GM12878 (cell line): ENCODE measurements at regions not wholly inside any gene's neighbourhood (a gene's known extent, or its start where the extent isn't known, plus 50 kb on each side); places are given as distances from the start of the nearest gene placed in this dataset.

Experiments used
- ATF2 ChIP-seq: IDR thresholded peaks from 2 replicates; pipeline ENCODE4 v1.6.1; 2012; ENCODE audit warnings: low read length, inconsistent platforms
- GABPA ChIP-seq: IDR thresholded peaks from 2 replicates; pipeline ENCODE4 v1.6.1; 2014; ENCODE audit warnings: antibody characterized with exemption, low read depth, mild to moderate bottlenecking, inconsistent platforms
- HDAC2 ChIP-seq: fragments of 200-600 bp; sonication (generic); IDR thresholded peaks from 2 replicates; pipeline ENCODE4 v1.6.1; 2017
- IRF5 ChIP-seq: fragments of 450-650 bp; IDR thresholded peaks from 2 replicates; pipeline ENCODE4 v1.6.1; 2017; ENCODE audit warnings: borderline replicate concordance
- KLF5 ChIP-seq: fragments of 450-650 bp; IDR thresholded peaks from 2 replicates; pipeline ENCODE4 v1.6.1; 2014; ENCODE audit warnings: mild to moderate bottlenecking; ENCODE audit not compliant: partially characterized antibody
- NFYB ChIP-seq: IDR thresholded peaks from 2 replicates; pipeline ENCODE4 v1.6.1; 2011; ENCODE audit warnings: low read depth, mild to moderate bottlenecking, low read length, improper control_type of control experiment, moderate library complexity; ENCODE audit not compliant: insufficient read depth
- NR2C1 ChIP-seq: fragments of 450-650 bp; IDR thresholded peaks from 2 replicates; pipeline ENCODE4 v1.6.1; 2017; ENCODE audit warnings: antibody characterized with exemption, mild to moderate bottlenecking, moderate library complexity
- NR2C2 ChIP-seq: IDR thresholded peaks from 2 replicates; pipeline ENCODE4 v1.6.1; 2011; ENCODE audit warnings: borderline replicate concordance, low read depth; ENCODE audit not compliant: control insufficient read depth, insufficient read length
- PML ChIP-seq: IDR thresholded peaks from 2 replicates; pipeline ENCODE4 v1.6.1; 2012; ENCODE audit warnings: low read length, inconsistent platforms
- TF ChIP-seq, protein P1 (sequence below): IDR thresholded peaks from 2 replicates; pipeline ENCODE4 v1.6.1; 2011; ENCODE audit warnings: low read depth, low read length, improper control_type of control experiment, borderline replicate concordance
- TF ChIP-seq, protein P2 (sequence below): fragments of 150-350 bp; IDR thresholded peaks from 2 replicates; pipeline ENCODE4 v1.6.1; 2016; ENCODE audit warnings: low read depth, low read length
- TF ChIP-seq, protein P3 (sequence below): fragments of 450-650 bp; IDR thresholded peaks from 2 replicates; pipeline ENCODE4 v1.6.1; 2016; ENCODE audit warnings: mild to moderate bottlenecking, moderate library complexity, borderline replicate concordance

DNA sequence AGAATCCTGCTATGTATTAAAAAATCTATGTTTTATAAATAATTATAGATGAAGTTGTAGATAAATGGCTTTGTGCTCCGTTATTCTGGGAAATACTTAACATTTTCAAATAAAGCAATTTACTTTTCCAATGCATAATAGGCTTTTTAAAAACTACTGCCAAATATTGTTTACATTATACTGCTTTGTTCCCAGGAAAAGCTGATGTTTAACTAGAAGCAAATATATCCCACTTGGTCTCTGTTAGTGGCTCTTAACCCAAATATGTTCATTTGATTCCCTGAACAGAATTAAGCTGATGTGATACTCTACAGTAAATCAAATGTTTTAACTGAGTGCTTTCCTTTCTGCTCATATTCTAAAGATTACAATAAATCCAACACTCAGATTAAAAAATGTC, 326.3 kb downstream of the SLCO4C1 start (continued):
- TF ChIP-seq IRF5 = no peak
- no peak for TF ChIP-seq ATF2
- no peak for TF ChIP-seq GABPA
- TF ChIP-seq, protein P1, sequence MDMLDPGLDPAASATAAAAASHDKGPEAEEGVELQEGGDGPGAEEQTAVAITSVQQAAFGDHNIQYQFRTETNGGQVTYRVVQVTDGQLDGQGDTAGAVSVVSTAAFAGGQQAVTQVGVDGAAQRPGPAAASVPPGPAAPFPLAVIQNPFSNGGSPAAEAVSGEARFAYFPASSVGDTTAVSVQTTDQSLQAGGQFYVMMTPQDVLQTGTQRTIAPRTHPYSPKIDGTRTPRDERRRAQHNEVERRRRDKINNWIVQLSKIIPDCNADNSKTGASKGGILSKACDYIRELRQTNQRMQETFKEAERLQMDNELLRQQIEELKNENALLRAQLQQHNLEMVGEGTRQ = no peak
- no peak for TF ChIP-seq KLF5
- TF ChIP-seq NR2C2 = no peak
- TF ChIP-seq NFYB = no peak
- TF ChIP-seq PML = no peak
- no peak for TF ChIP-seq HDAC2
- TF ChIP-seq, protein P2, sequence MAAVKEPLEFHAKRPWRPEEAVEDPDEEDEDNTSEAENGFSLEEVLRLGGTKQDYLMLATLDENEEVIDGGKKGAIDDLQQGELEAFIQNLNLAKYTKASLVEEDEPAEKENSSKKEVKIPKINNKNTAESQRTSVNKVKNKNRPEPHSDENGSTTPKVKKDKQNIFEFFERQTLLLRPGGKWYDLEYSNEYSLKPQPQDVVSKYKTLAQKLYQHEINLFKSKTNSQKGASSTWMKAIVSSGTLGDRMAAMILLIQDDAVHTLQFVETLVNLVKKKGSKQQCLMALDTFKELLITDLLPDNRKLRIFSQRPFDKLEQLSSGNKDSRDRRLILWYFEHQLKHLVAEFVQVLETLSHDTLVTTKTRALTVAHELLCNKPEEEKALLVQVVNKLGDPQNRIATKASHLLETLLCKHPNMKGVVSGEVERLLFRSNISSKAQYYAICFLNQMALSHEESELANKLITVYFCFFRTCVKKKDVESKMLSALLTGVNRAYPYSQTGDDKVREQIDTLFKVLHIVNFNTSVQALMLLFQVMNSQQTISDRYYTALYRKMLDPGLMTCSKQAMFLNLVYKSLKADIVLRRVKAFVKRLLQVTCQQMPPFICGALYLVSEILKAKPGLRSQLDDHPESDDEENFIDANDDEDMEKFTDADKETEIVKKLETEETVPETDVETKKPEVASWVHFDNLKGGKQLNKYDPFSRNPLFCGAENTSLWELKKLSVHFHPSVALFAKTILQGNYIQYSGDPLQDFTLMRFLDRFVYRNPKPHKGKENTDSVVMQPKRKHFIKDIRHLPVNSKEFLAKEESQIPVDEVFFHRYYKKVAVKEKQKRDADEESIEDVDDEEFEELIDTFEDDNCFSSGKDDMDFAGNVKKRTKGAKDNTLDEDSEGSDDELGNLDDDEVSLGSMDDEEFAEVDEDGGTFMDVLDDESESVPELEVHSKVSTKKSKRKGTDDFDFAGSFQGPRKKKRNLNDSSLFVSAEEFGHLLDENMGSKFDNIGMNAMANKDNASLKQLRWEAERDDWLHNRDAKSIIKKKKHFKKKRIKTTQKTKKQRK = no peak
- TF ChIP-seq, protein P3, sequence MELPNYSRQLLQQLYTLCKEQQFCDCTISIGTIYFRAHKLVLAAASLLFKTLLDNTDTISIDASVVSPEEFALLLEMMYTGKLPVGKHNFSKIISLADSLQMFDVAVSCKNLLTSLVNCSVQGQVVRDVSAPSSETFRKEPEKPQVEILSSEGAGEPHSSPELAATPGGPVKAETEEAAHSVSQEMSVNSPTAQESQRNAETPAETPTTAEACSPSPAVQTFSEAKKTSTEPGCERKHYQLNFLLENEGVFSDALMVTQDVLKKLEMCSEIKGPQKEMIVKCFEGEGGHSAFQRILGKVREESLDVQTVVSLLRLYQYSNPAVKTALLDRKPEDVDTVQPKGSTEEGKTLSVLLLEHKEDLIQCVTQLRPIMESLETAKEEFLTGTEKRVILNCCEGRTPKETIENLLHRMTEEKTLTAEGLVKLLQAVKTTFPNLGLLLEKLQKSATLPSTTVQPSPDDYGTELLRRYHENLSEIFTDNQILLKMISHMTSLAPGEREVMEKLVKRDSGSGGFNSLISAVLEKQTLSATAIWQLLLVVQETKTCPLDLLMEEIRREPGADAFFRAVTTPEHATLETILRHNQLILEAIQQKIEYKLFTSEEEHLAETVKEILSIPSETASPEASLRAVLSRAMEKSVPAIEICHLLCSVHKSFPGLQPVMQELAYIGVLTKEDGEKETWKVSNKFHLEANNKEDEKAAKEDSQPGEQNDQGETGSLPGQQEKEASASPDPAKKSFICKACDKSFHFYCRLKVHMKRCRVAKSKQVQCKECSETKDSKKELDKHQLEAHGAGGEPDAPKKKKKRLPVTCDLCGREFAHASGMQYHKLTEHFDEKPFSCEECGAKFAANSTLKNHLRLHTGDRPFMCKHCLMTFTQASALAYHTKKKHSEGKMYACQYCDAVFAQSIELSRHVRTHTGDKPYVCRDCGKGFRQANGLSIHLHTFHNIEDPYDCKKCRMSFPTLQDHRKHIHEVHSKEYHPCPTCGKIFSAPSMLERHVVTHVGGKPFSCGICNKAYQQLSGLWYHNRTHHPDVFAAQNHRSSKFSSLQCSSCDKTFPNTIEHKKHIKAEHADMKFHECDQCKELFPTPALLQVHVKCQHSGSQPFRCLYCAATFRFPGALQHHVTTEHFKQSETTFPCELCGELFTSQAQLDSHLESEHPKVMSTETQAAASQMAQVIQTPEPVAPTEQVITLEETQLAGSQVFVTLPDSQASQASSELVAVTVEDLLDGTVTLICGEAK = no peak
- no peak for TF ChIP-seq NR2C1
